K562 (cell line): ENCODE measurements at regions not wholly inside any gene's neighbourhood (a gene's known extent, or its start where the extent isn't known, plus 50 kb on each side); places are given as distances from the start of the nearest gene placed in this dataset.

Experiments
- BCL6 ChIP-seq: fragments of 250-450 bp; sonication (Bioruptor Pico); IDR thresholded peaks from 2 replicates; pipeline ENCODE4 v1.4.0; 2020
- CREB1 ChIP-seq, 2 experiments: sonication (generic) in 1 of 2; formaldehyde crosslinking in 1 of 2; IDR thresholded peaks; 2 replicates each; pipeline versions ENCODE4 v1.6.1 to v1.8.0; 2012 to 2022; ENCODE audit warnings: inconsistent platforms in 1 of 2, mild to moderate bottlenecking in 1 of 2, missing genetic modification reagents in 1 of 2, moderate library complexity in 1 of 2
- ELF1 ChIP-seq: fragments of 200-800 bp; sonication (Bioruptor generic); IDR thresholded peaks from 2 replicates; pipeline ENCODE4 v1.6.1; 2016; ENCODE audit warnings: missing genetic modification characterization, missing compliant biosample characterization
- FOXM1 ChIP-seq, 2 experiments: fragments of 450-650 bp in 1 of 2; sonication (generic) in 1 of 2; formaldehyde crosslinking in 1 of 2; IDR thresholded peaks; 2 replicates each; pipeline versions ENCODE4 v1.6.1 to v1.9.0; 2017 to 2022; ENCODE audit warnings: low read depth in 2 of 2, mild to moderate bottlenecking in 2 of 2, missing genetic modification reagents in 1 of 2, moderate library complexity in 1 of 2
- HDAC3 ChIP-seq: fragments of 450-650 bp; IDR thresholded peaks from 2 replicates; pipeline ENCODE4 v1.6.1; 2018; ENCODE audit warnings: borderline replicate concordance, mild to moderate bottlenecking, moderate library complexity; ENCODE audit not compliant: partially characterized antibody
- RB1 ChIP-seq: fragments of 450-650 bp; IDR thresholded peaks from 2 replicates; pipeline ENCODE4 v1.6.1; 2017; ENCODE audit warnings: low read depth, mild to moderate bottlenecking
- RBM22 ChIP-seq: fragments of 200-400 bp; formaldehyde crosslinking; IDR thresholded peaks from 2 replicates; pipeline ENCODE4 v1.6.1; 2018; ENCODE audit warnings: low read length, low read depth; ENCODE audit not compliant: poor library complexity, severe bottlenecking
- SREBF2 ChIP-seq: sonication (generic); formaldehyde crosslinking; IDR thresholded peaks from 2 replicates; pipeline ENCODE4 v1.4.0; 2020; ENCODE audit warnings: mild to moderate bottlenecking, missing genetic modification reagents
- ZNF41 ChIP-seq: fragments of 250-450 bp; sonication (Bioruptor Pico); conservative IDR thresholded peaks from 2 replicates; pipeline ENCODE4 v1.4.0; 2020; ENCODE audit warnings: mild to moderate bottlenecking
- TF ChIP-seq, protein P1 (sequence below): IDR thresholded peaks from 3 replicates; pipeline ENCODE4 v1.6.1; 2011; ENCODE audit warnings: borderline replicate concordance, mild to moderate bottlenecking, moderate library complexity; ENCODE audit not compliant: insufficient read length; ENCODE audit errors: extremely low read depth
- TF ChIP-seq, protein P2 (sequence below): fragments of 250-450 bp; sonication (Bioruptor Pico); IDR thresholded peaks from 2 replicates; pipeline ENCODE4 v1.4.0; 2020; ENCODE audit warnings: mild to moderate bottlenecking, moderate library complexity, borderline replicate concordance
- TF ChIP-seq, protein P3 (sequence below): fragments of 450-650 bp; conservative IDR thresholded peaks from 2 replicates; pipeline ENCODE4 v1.6.1; 2016; ENCODE audit warnings: missing genetic modification characterization, low read depth, mild to moderate bottlenecking, control low read depth, missing compliant biosample characterization

DNA sequence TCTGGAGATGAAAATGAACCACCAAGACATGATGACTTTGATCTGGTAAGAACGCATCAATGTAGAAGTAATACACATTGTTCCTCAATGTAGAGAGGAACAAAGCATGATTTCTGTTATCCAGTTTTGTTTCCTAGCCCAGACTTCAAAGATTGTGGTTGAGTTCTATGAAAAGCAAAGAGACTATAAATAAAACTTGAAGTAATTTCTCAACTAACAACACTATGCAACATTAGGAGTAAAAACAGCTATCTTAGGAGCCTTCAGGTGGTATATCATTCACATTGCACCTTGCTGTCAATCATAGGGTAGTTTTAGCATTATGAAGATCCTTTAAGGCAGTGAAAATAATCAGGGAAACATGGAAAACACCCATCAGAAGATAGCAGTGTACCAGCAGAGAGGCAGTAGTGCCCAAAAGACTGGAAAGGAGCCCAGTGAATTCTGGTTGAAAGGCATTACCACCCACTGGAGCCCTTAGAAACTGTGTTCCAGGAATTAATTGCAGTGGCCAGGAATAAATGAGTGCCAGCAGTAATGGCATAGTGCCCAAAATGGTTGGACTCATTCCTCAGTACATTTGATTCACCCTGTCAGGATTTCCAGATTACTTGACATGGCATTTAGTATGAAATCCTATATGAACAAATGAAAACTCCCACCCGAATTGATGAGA lies 300.7 kb upstream of the CXXC4 start (continued):
- TF ChIP-seq, protein P1, sequence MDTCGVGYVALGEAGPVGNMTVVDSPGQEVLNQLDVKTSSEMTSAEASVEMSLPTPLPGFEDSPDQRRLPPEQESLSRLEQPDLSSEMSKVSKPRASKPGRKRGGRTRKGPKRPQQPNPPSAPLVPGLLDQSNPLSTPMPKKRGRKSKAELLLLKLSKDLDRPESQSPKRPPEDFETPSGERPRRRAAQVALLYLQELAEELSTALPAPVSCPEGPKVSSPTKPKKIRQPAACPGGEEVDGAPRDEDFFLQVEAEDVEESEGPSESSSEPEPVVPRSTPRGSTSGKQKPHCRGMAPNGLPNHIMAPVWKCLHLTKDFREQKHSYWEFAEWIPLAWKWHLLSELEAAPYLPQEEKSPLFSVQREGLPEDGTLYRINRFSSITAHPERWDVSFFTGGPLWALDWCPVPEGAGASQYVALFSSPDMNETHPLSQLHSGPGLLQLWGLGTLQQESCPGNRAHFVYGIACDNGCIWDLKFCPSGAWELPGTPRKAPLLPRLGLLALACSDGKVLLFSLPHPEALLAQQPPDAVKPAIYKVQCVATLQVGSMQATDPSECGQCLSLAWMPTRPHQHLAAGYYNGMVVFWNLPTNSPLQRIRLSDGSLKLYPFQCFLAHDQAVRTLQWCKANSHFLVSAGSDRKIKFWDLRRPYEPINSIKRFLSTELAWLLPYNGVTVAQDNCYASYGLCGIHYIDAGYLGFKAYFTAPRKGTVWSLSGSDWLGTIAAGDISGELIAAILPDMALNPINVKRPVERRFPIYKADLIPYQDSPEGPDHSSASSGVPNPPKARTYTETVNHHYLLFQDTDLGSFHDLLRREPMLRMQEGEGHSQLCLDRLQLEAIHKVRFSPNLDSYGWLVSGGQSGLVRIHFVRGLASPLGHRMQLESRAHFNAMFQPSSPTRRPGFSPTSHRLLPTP = no peak
- TF ChIP-seq, protein P2, sequence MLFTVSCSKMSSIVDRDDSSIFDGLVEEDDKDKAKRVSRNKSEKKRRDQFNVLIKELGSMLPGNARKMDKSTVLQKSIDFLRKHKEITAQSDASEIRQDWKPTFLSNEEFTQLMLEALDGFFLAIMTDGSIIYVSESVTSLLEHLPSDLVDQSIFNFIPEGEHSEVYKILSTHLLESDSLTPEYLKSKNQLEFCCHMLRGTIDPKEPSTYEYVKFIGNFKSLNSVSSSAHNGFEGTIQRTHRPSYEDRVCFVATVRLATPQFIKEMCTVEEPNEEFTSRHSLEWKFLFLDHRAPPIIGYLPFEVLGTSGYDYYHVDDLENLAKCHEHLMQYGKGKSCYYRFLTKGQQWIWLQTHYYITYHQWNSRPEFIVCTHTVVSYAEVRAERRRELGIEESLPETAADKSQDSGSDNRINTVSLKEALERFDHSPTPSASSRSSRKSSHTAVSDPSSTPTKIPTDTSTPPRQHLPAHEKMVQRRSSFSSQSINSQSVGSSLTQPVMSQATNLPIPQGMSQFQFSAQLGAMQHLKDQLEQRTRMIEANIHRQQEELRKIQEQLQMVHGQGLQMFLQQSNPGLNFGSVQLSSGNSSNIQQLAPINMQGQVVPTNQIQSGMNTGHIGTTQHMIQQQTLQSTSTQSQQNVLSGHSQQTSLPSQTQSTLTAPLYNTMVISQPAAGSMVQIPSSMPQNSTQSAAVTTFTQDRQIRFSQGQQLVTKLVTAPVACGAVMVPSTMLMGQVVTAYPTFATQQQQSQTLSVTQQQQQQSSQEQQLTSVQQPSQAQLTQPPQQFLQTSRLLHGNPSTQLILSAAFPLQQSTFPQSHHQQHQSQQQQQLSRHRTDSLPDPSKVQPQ = no peak
- TF ChIP-seq FOXM1 (IDR thresholded peaks at IDR 0.05; ENCODE audit: low read depth) = no peak
- no peak for TF ChIP-seq FOXM1 (CRISPR knock-in tag; IDR thresholded peaks at IDR 0.05; ENCODE audit: low read depth)
- TF ChIP-seq SREBF2 (CRISPR knock-in tag) = no peak
- no peak for TF ChIP-seq ELF1
- TF ChIP-seq, protein P3, sequence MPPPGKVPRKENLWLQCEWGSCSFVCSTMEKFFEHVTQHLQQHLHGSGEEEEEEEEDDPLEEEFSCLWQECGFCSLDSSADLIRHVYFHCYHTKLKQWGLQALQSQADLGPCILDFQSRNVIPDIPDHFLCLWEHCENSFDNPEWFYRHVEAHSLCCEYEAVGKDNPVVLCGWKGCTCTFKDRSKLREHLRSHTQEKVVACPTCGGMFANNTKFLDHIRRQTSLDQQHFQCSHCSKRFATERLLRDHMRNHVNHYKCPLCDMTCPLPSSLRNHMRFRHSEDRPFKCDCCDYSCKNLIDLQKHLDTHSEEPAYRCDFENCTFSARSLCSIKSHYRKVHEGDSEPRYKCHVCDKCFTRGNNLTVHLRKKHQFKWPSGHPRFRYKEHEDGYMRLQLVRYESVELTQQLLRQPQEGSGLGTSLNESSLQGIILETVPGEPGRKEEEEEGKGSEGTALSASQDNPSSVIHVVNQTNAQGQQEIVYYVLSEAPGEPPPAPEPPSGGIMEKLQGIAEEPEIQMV (tag) = no peak
- no peak for TF ChIP-seq BCL6
- TF ChIP-seq CREB1 (IDR thresholded peaks at IDR 0.05) = no peak
- TF ChIP-seq CREB1 (CRISPR knock-in tag; IDR thresholded peaks at IDR 0.05) = no peak
- TF ChIP-seq RB1 = no peak
- no peak for TF ChIP-seq RBM22
- no peak for TF ChIP-seq HDAC3
- TF ChIP-seq ZNF41 (CRISPR knock-in tag) = no peak
